ENCODE measurements at regions not wholly inside any gene's neighbourhood (a gene's known extent, or its start where the extent isn't known, plus 50 kb on each side); places are given as distances from the start of the nearest gene placed in this dataset.

DNA sequence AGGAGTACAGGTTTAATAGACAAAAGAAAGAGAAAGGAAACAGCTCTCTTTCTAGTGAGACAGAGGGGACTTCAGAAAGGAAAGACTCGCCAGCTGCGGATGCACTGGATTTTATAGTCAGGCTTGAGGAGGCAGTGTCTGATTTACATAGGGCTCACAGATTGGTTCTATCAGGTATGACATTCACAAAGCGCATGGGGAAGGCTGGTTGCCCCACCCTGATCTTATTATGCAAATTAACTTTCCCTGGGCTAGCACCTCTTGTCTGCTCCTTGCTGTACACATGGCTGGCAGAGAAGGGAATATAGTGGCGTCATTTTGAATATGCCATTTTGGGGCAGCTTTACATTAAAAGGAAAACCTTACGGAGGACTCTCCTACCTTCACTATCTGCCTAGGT, 938.4 kb upstream of the SEMA6D start (continued):
- TF ChIP-seq ZNF251 (CRISPR knock-in tag; IDR thresholded peaks at IDR 0.05) (no peak), NFE2L2 (IDR thresholded peaks at IDR 0.05; ENCODE audit: low read length) (no peak), ZNF563 (CRISPR knock-in tag; IDR thresholded peaks at IDR 0.05) (no peak), CCAR2 (optimal IDR thresholded peaks at IDR 0.05; ENCODE audit: low read depth, low read length) (no peak), ZNF605 (CRISPR knock-in tag; IDR thresholded peaks at IDR 0.05) (no peak), ZSCAN9 (CRISPR knock-in tag; IDR thresholded peaks at IDR 0.05; ENCODE audit: borderline replicate concordance) (no peak), ZNF782 (CRISPR knock-in tag; IDR thresholded peaks at IDR 0.05; ENCODE audit: borderline replicate concordance) (no peak), THAP11 (CRISPR knock-in tag; IDR thresholded peaks at IDR 0.05) (no peak), RFXAP (CRISPR knock-in tag; IDR thresholded peaks at IDR 0.05; ENCODE audit: borderline replicate concordance) (no peak), SNRNP70 (IDR thresholded peaks at IDR 0.05; ENCODE audit: low read depth, low read length) (no peak), CBX5 (CRISPR knock-in tag; IDR thresholded peaks at IDR 0.05; ENCODE audit: borderline replicate concordance) (no peak)
- TF ChIP-seq, protein P1, sequence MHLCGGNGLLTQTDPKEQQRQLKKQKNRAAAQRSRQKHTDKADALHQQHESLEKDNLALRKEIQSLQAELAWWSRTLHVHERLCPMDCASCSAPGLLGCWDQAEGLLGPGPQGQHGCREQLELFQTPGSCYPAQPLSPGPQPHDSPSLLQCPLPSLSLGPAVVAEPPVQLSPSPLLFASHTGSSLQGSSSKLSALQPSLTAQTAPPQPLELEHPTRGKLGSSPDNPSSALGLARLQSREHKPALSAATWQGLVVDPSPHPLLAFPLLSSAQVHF (CRISPR knock-in tag; IDR thresholded peaks at IDR 0.05): no peak
- TF ChIP-seq, protein P2, sequence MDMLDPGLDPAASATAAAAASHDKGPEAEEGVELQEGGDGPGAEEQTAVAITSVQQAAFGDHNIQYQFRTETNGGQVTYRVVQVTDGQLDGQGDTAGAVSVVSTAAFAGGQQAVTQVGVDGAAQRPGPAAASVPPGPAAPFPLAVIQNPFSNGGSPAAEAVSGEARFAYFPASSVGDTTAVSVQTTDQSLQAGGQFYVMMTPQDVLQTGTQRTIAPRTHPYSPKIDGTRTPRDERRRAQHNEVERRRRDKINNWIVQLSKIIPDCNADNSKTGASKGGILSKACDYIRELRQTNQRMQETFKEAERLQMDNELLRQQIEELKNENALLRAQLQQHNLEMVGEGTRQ (IDR thresholded peaks at IDR 0.05; ENCODE audit: low read depth, low read length): no peak
- TF ChIP-seq, protein P2 (CRISPR knock-in tag; IDR thresholded peaks at IDR 0.05; ENCODE audit: borderline replicate concordance): no peak
- TF ChIP-seq, protein P3, sequence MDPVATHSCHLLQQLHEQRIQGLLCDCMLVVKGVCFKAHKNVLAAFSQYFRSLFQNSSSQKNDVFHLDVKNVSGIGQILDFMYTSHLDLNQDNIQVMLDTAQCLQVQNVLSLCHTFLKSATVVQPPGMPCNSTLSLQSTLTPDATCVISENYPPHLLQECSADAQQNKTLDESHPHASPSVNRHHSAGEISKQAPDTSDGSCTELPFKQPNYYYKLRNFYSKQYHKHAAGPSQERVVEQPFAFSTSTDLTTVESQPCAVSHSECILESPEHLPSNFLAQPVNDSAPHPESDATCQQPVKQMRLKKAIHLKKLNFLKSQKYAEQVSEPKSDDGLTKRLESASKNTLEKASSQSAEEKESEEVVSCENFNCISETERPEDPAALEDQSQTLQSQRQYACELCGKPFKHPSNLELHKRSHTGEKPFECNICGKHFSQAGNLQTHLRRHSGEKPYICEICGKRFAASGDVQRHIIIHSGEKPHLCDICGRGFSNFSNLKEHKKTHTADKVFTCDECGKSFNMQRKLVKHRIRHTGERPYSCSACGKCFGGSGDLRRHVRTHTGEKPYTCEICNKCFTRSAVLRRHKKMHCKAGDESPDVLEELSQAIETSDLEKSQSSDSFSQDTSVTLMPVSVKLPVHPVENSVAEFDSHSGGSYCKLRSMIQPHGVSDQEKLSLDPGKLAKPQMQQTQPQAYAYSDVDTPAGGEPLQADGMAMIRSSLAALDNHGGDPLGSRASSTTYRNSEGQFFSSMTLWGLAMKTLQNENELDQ (CRISPR knock-in tag; IDR thresholded peaks at IDR 0.05; ENCODE audit: borderline replicate concordance): no peak
